ENCODE measurements at regions not wholly inside any gene's neighbourhood (a gene's known extent, or its start where the extent isn't known, plus 50 kb on each side); places are given as distances from the start of the nearest gene placed in this dataset.

- Histone ChIP-seq H3K27ac (ENCODE audit: low read length) (no peak overlapping the region), H3K4me1 (ENCODE audit: insufficient read depth, low read length) (peaks cover 5% of the 10 kb centered on the region; the same call in 1 of the 2 replicates), H3K36me3 (ENCODE audit: insufficient read depth, low read depth, low read length) (no peaks in the 10 kb centered on the region), H3K27me3 (ENCODE audit: insufficient read depth, low read length) (peaks cover 87% of the 10 kb centered on the region), H3K9ac (ENCODE audit: low read depth, low read length) (no peak overlapping the region), H3K9me3 (ENCODE audit: insufficient read depth, low read depth, low read length) (peaks cover 4% of the 10 kb centered on the region; the same call in 1 of the 2 replicates), H3K4me3 (ENCODE audit: low read length) (no peak overlapping the region)
These were observed 51.1 kb upstream of the TMEM33 start for GRCh38 chr4:41883988-41884734.

- H3K36me3 ChIP-seq (ENCODE audit: insufficient read depth, low read depth, low read length), result no peaks in the 10 kb centered on the region
- peaks cover 4% of the 10 kb centered on the region; the same call in 1 of the 2 replicates for H3K9me3 ChIP-seq (ENCODE audit: insufficient read depth, low read depth, low read length)
- peaks cover 100% of the 10 kb centered on the region for H3K27me3 ChIP-seq (ENCODE audit: insufficient read depth, low read length)
- peaks cover 10% of the 10 kb centered on the region; the same call in 1 of the 2 replicates for H3K4me1 ChIP-seq (ENCODE audit: insufficient read depth, low read length)
- no peak overlapping the region for H3K27ac ChIP-seq (ENCODE audit: low read length)
- H3K4me3 ChIP-seq (ENCODE audit: low read length), result peak overlapping the region; percentile 54
- H3K9ac ChIP-seq (ENCODE audit: low read depth, low read length), result no peak overlapping the region
These were observed 52.4 kb upstream of the TMEM33 start for GRCh38 chr4:41882625-41883347.

GRCh38 chr4:41881981-41882624 is 53.1 kb upstream of the TMEM33 start:
- H3K4me1 ChIP-seq (ENCODE audit: insufficient read depth, low read length), result peaks cover 11% of the 10 kb centered on the region; the same call in 1 of the 2 replicates
- H3K4me3 ChIP-seq (ENCODE audit: low read length), result peak overlapping the region; percentile 54
- no peak overlapping the region for H3K27ac ChIP-seq (ENCODE audit: low read length)
- peaks cover 4% of the 10 kb centered on the region; the same call in 1 of the 2 replicates for H3K9me3 ChIP-seq (ENCODE audit: insufficient read depth, low read depth, low read length)
- H3K9ac ChIP-seq (ENCODE audit: low read depth, low read length), result no peak overlapping the region
- no peaks in the 10 kb centered on the region for H3K36me3 ChIP-seq (ENCODE audit: insufficient read depth, low read depth, low read length)
- peaks cover 100% of the 10 kb centered on the region for H3K27me3 ChIP-seq (ENCODE audit: insufficient read depth, low read length)

- Histone ChIP-seq H3K9me3 (ENCODE audit: insufficient read depth, low read depth, low read length) (peaks cover 4% of the 10 kb centered on the region; the same call in 1 of the 2 replicates), H3K36me3 (ENCODE audit: insufficient read depth, low read depth, low read length) (no peaks in the 10 kb centered on the region), H3K9ac (ENCODE audit: low read depth, low read length) (no peak overlapping the region), H3K4me3 (ENCODE audit: low read length) (peak overlapping the region; percentile 54; the same call in 1 of the 2 replicates), H3K27me3 (ENCODE audit: insufficient read depth, low read length) (peaks cover 100% of the 10 kb centered on the region), H3K27ac (ENCODE audit: low read length) (no peak overlapping the region), H3K4me1 (ENCODE audit: insufficient read depth, low read length) (peaks cover 11% of the 10 kb centered on the region; the same call in 1 of the 2 replicates)
These were observed 54.1 kb upstream of the TMEM33 start for GRCh38 chr4:41880840-41881831.

- Histone ChIP-seq H3K4me1 (ENCODE audit: insufficient read depth, low read length) (peaks cover 11% of the 10 kb centered on the region; the same call in 1 of the 2 replicates), H3K9me3 (ENCODE audit: insufficient read depth, low read depth, low read length) (peaks cover 4% of the 10 kb centered on the region; the same call in 1 of the 2 replicates), H3K4me3 (ENCODE audit: low read length) (no peak overlapping the region), H3K27ac (ENCODE audit: low read length) (no peak overlapping the region), H3K9ac (ENCODE audit: low read depth, low read length) (no peak overlapping the region), H3K27me3 (ENCODE audit: insufficient read depth, low read length) (peaks cover 100% of the 10 kb centered on the region), H3K36me3 (ENCODE audit: insufficient read depth, low read depth, low read length) (no peaks in the 10 kb centered on the region)
These were observed 55.0 kb upstream of the TMEM33 start for GRCh38 chr4:41880022-41880837.

- Histone ChIP-seq H3K27ac (ENCODE audit: low read length) (no peak overlapping the region), H3K4me1 (ENCODE audit: insufficient read depth, low read length) (peaks cover 11% of the 10 kb centered on the region; the same call in 1 of the 2 replicates), H3K4me3 (ENCODE audit: low read length) (no peak overlapping the region), H3K9me3 (ENCODE audit: insufficient read depth, low read depth, low read length) (peaks cover 4% of the 10 kb centered on the region; the same call in 1 of the 2 replicates), H3K27me3 (ENCODE audit: insufficient read depth, low read length) (peaks cover 100% of the 10 kb centered on the region), H3K36me3 (ENCODE audit: insufficient read depth, low read depth, low read length) (no peaks in the 10 kb centered on the region), H3K9ac (ENCODE audit: low read depth, low read length) (no peak overlapping the region)
These were observed 55.7 kb upstream of the TMEM33 start for GRCh38 chr4:41879552-41879951.

- Histone ChIP-seq H3K27me3 (ENCODE audit: insufficient read depth, low read length) (peaks cover 100% of the 10 kb centered on the region), H3K27ac (ENCODE audit: low read length) (no peak overlapping the region), H3K4me1 (ENCODE audit: insufficient read depth, low read length) (peaks cover 11% of the 10 kb centered on the region; the same call in 1 of the 2 replicates), H3K36me3 (ENCODE audit: insufficient read depth, low read depth, low read length) (no peaks in the 10 kb centered on the region), H3K4me3 (ENCODE audit: low read length) (no peak overlapping the region; the same call in 1 of the 2 replicates), H3K9ac (ENCODE audit: low read depth, low read length) (no peak overlapping the region), H3K9me3 (ENCODE audit: insufficient read depth, low read depth, low read length) (peaks cover 4% of the 10 kb centered on the region; the same call in 1 of the 2 replicates)
These were observed 56.2 kb upstream of the TMEM33 start for GRCh38 chr4:41878991-41879491.

- Histone ChIP-seq H3K4me3 (ENCODE audit: low read length) (no peak overlapping the region; the same call in 1 of the 2 replicates), H3K4me1 (ENCODE audit: insufficient read depth, low read length) (peaks cover 11% of the 10 kb centered on the region; the same call in 1 of the 2 replicates), H3K27ac (ENCODE audit: low read length) (no peak overlapping the region), H3K27me3 (ENCODE audit: insufficient read depth, low read length) (peaks cover 100% of the 10 kb centered on the region), H3K36me3 (ENCODE audit: insufficient read depth, low read depth, low read length) (no peaks in the 10 kb centered on the region), H3K9me3 (ENCODE audit: insufficient read depth, low read depth, low read length) (peaks cover 4% of the 10 kb centered on the region; the same call in 1 of the 2 replicates), H3K9ac (ENCODE audit: low read depth, low read length) (no peak overlapping the region)
These were observed 56.9 kb upstream of the TMEM33 start for GRCh38 chr4:41878170-41878969.

- H3K36me3 ChIP-seq (ENCODE audit: insufficient read depth, low read depth, low read length), result no peaks in the 10 kb centered on the region
- peaks cover 17% of the 10 kb centered on the region; the same call in 1 of the 2 replicates for H3K4me1 ChIP-seq (ENCODE audit: insufficient read depth, low read length)
- no peak overlapping the region for H3K4me3 ChIP-seq (ENCODE audit: low read length)
- H3K27me3 ChIP-seq (ENCODE audit: insufficient read depth, low read length), result peaks cover 100% of the 10 kb centered on the region
- peaks cover 4% of the 10 kb centered on the region; the same call in 1 of the 2 replicates for H3K9me3 ChIP-seq (ENCODE audit: insufficient read depth, low read depth, low read length)
- H3K9ac ChIP-seq (ENCODE audit: low read depth, low read length), result no peak overlapping the region
- no peak overlapping the region for H3K27ac ChIP-seq (ENCODE audit: low read length)
These were observed 58.0 kb upstream of the TMEM33 start for GRCh38 chr4:41877020-41877796.
